GM21737 (cell line): ENCODE measurements at regions not wholly inside any gene's neighbourhood (a gene's known extent, or its start where the extent isn't known, plus 50 kb on each side); places are given as distances from the start of the nearest gene placed in this dataset.

Experiments used
- ATAC-seq: cut with Tn5 transposase; IDR thresholded peaks from one replicate; pipeline ENCODE4 v1.9.1; 2021; ENCODE audit warnings: mild to moderate bottlenecking, moderate library complexity; ENCODE audit not compliant: unreplicated experiment

DNA sequence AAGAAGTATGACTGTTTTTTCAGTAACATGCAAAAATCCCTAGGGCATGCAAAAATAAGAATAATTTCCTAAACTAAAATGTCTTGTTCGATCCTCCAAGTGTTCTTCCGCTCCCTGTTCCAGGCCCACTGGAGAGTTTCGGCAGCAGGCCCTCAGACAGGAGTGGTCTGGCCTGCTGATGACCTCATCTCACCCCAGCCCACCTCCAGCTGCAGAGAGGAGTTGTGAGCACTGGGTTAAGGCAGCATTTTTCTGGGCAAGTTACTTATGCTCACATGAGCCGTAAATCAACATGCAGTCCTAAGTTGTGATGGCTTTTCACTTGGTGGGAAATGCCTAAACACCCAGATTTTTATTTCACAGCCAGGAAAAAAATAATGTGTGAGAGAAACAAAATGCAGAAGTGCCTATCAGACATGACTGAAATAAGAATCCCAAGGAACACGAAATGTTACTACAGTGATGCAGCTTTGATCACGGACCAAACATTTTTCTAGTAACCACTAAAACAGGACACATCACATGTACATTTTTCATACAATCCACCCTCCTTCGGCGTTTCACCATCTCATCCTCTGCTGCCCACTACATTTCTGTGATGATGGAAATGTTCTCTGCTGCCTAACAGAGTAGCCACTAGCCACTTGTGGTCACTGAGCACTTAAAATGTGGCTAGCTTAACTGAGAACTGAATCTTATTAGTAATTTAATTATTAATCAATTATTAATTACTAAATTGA lies 153.3 kb upstream of the TBL1X start:
- no peak for ATAC-seq

DNA sequence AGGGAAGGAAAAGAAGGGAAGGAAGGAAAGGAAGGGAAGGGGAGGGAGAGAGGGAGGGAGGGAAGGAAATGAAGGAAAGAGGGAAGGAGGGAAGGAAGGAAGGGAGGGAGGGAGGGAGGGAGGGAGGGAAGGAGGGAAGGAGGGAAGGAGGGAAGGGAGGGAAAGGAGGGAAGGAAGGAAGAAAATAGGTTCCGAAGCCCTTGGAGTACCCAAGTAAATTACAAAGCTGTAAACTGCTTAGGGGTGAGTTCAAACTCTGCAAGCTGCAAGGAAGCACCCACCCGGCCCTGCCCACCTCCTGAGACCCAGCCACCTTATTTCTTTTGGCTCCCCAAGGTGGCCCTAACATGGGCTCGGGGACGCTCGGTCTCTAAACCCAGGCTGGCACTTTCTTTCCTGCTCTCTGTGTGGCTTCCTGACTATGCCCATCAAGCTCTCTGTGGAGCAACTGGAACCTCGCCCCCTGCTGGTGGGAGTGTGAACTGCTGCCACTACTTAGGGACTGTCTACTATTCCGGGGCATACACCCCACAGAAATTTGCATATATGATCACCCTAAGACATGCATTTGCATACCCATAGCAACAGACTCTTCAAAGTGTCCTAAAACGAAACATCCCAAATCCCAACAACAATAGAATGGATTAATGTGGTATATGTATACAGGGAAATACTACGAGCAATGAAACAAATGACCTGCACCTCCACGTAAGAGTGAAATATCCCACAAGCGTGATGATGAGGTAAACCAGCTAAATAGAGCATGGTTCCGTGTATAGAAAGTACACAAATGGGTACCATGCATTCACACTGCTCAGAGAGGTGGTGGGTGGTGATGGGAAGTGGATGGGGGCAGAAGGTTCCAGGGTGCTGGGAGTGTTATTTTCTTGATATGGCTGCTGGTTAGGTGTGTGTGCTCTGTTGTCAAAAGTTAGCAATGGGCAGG lies 151.7 kb upstream of the TBL1X start:
- ATAC-seq: no peak

DNA sequence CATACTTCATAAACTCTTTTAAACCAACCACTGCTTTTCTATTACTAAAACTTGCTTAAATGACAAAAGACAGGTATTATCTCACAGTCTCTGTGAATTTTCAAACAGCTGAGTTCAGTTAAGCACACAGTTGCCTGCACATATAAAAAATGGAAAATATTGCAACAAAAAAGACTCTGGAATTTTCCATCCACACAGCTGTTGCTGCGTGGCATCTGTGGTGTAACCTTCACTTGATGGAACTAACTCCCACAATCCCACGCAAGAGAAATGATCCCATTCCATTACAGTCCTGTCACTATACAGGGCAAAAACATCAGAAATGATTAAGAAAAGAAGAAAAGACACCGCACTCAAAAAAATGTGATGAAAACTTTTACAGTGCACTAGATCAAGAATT lies 149.8 kb upstream of the TBL1X start:
- ATAC-seq: no peak

DNA sequence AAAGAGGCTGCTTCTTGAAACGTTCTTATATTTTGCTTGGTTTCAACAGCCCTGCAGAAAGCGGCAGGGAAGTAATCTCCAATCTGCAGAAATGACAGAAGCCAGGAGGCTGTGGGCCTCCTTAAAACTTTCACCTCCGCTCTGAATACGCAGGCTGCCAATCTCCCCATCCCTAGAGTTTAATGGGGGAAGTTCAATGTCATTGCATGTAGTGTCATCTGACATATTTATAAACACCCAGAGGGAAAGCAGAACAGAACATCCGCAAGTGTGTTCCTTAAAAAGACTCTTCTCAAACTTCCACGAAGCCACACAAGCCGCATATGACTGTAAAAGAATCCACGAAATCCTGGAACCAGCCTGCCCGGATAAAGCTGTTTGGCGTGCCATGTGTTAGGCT lies 148.8 kb upstream of the TBL1X start:
- no peak for ATAC-seq

DNA sequence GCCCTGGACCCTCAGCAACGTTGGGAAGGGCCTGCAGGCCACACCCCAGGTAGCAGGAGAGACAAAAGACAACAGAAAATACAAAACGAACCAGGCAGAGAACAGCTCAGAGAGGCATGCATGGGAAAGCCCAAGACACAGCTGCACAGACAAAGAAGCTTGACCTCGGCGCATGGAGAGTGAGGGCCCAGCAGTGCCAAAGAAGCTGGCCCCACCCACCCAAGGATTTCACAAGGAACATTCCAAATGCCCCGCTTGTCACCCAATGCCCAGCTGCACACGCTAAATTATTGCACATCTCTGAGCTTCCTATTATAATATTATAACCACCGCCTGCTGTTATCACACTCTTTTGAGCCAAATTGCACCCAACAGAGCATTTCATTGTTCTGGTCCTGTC lies 147.7 kb upstream of the TBL1X start:
- ATAC-seq: no peak

DNA sequence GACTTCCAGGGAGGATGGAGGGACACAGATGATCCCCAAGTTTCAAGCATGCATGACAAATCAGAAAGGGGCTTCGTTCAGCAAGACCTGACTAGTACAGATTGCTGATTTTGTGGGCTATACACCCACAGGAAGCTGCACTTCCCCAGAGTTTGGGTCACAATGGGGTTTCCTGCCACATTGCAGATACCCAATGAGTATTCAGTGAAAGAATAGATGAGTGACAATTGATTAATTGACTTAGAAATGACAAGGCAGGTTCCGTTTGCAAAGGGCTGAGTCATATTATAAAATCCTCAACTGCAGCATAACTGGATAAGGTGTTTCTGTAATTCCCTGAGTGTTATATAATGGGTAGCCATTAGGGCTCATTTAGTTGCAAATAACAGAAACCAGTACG lies 146.6 kb upstream of the TBL1X start:
- no peak for ATAC-seq

DNA sequence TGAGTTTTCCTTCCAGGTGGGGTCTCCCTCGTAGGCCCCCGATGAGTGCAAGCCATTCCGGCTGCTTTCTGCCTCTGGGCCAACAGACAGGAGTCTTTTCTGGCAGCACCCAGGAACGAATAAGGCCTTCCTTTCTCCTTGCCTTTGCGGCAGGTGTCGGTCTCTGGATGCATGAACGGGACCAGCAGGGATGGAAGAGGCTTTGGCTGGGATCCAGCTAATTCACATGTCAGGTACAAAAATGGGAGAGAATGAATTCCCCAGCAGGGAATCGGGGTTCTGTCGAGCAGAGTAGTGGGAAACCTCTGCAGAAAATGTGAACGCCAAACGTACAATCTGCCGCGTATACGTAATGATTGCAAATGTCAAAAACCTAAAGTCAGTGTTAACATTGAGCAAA lies 146.1 kb upstream of the TBL1X start:
- ATAC-seq: no peak

DNA sequence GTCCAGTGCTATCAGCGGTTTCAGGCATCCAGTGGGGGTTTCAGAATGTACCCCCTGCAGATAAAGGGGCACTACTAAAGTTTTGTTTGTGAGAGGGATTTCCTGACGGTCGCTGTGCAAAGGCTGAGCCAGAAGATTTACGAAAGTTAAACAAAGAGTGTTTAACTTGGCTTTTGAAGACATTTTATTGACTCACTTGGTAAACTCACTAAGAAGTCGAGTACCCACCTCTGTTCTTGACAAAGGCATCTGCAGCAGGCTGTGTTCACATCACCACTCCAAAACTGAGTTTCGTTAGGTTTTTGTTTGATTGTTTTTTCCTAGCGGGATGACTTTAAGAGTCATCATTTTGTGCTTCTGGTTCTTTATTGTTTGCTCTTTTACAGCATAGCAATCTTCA lies 143.9 kb upstream of the TBL1X start:
- ATAC-seq: no peak

DNA sequence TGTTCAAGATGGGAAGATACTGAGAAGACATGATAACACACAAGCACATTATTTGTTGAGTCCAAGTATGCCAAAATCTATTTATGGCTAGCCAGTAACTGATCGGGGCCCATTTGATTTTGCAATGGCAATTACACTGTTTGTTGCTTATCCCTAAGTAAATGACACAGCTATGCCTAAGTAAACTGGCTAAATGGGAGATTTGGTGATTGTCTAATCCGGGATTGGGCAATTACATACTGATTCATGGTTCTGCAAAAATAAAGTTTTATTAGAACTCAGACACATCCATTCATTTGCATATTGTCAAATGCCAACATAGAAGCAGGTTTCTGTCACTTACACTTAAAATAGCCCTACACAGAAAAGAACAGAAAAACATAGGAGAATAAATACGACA lies 140.2 kb upstream of the TBL1X start:
- no peak for ATAC-seq

DNA sequence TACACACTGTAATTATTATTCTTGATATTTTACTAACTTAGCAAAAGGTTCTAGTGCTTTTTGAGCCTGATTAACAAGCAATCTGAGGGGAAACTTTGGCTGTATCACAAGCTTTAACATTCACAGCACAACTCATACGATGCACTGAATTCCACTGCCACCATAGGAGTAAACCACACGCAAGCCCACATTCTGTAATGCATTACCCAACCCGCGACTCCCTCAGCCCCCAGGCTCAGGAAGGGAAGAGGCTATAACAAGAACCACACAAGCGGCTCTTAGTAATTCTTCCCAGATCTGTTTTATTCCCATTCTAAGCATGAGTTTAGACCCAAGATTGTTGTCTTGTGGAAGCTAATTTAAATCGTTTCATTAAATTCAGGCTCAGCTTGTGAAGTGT lies 138.5 kb upstream of the TBL1X start:
- ATAC-seq: no peak

DNA sequence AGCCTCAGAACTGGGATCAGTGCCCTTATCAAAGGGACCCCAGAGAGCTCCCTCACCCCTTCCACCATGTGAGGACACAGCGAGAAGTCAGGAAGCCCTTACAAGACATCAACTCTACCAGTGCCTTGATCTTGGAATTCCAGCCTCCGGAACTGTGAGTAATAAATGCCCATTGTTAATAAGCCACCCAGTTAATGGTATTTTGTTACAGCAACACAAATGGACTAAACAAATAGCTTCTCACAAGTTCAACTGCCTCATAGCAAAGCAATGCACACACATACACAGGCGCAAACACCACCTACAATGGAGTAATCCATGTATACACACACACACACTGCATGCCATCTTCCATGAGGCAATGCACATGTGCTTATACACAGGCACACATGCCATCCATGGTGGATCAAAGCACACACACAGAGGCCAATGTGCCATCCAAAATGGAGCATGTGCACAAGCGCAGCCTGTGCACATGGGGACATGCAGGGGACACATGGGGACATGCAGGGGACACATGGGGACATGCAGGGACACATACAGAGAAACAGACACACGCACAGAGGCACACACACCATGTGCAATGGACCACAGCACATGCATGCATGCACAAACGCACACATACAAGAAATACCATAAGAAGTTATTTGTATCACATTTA lies 137.6 kb upstream of the TBL1X start:
- ATAC-seq: no peak

DNA sequence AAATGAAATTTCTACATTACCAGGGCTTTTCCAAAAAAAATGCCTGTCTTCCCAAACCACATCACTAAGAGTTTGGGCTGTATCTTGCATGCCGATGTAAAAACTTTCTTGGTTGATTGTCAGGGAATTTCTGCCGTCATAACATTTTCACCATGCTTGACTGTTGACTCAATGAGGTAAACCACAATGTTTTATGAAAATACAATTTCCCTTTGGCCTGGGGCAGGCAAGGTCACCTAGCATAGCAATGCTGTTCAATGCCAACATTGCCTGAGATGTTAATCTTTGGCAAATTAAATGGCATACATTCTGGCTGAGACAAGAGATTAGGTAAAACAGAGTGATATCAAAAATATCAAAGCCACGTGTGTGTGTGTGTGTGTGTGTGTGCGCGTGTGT lies 137.1 kb upstream of the TBL1X start:
- no peak for ATAC-seq

DNA sequence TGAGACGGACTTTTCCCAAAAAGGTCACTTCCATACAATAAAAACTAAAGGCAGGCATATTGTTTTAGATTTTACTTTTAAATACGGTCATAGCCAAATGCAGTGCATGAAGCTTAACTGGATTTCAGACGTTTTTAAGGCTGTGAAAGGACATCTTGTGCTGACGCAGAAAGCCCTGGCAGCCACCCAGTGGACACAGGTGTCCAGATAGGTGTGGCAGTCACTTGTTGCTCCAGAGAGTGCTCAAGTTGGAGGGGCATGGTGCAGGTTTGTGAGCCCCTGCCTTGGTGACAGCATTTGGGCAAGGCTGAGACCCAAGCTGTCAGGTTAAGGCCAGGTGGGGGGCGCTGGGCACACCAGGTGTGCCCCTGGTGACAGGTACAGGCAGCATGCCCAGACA lies 135.8 kb upstream of the TBL1X start:
- no peak for ATAC-seq

DNA sequence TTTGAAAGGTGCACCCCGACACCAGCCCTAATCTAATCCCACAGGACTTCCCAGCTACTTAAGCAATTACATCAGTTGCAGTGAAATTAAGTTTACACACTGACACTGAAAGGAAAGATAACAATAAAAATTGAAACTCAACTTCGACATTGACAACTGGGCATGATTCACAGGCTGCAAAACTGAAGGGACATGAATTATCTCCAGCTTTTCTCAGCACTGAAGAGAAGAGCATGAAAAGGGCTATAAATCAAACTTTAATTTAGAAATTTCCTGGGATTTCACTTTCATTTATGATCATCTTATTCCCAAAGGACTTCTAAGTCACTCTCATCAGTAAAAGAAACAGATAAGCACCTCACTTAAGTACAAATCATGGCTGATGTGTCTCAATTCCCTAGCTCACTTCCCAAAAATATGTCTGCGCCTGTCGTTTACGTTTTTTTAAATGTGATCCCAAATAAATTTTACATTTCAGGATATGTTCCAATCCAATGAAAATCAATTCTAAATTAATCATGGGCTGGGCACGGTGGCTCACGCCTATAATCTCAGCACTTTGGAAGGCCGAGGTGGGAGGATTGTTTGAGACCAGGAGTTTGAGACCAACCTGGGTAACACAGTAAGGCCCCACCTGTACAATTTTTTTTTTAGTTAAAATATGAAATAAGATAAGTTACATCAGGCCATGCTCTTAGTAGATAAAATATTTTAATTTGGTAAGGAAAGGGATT lies 134.4 kb upstream of the TBL1X start:
- no peak for ATAC-seq

DNA sequence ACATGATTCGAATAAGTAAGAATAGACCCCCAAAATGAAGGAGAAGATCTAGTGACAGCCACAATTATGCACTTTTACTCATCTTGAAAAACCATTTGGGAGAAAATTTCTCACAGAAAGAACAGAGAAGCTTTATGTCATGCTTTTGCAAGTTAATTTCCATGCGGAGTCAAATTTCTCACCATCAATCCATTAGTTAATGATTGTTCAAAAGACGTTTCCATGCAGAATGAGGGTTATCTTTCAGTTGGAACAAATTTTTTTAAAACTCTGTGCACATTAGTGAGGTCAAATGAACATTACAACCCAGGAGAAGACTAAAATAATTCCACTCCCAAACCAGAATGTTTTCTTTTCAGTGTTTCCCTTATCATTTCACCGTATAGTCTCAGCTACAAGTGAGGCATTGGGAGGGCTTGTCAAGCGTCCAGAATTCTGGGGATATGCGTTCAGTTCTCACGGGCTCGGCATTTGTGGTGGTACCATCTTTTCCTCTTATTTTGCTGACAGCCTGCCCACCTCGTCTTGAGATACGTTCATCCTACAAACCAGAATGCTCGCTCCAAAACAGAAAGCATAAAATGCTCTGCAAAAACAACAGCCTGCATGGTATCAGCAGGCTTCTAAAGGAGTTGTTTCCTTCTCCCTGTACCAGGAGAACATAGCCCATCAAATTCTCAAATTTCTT lies 130.8 kb upstream of the TBL1X start:
- ATAC-seq: no peak

DNA sequence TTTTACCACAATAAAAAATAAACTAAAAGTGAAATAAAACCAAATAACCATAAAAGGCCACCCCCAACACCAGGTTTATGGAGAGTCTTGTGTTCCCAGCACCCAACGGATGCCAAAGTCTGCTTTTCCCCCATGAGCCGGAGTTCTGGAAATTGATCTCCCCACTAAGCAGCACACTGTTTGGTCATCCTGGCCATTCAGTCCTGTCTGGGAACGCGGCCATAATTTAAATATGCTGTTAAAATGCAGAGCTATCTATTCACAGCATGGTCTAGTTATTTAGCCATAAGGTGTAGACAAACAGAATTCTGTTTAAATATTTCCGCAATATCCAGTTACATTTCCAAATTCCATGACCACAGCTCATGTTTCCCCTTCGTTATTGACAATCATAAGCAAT lies 129.6 kb upstream of the TBL1X start:
- ATAC-seq: no peak

DNA sequence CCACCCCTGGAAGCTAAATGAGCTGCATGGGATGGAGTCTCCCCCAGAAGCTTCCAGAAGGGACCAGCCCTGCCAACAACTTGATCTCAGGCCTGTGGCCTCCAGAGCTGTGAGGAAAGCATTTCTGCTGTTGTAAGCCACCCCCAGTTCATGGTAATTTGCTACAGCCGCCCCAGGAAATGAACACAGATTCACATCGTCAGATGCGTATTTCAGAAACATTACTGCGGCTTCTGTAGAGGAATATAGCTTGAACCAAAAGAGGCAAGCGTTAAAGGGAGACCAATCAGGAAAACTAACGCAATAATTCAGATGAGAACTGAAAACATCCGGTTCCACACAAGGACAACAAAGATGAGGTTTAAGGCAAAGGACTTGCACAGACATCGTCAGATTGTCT lies 128.4 kb upstream of the TBL1X start:
- ATAC-seq: no peak

DNA sequence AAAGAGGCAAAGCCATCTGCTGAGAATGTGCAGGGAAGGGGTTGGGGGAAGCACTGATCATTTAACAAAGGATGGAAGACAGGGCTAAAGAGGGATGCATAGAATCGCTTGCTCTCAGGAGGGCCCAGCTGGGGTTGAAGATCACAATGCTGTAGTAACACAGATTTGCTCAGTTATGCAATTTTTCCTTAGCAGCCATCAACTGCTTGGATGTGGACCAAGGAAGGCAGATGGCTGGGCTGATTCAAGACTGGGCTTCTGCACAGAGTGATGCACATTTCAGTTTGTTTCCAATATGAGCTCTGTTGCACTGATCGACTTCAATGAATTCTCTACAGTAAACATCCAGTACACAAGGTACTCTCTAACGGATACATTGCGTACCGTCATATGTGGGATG lies 127.8 kb upstream of the TBL1X start:
- ATAC-seq: no peak

DNA sequence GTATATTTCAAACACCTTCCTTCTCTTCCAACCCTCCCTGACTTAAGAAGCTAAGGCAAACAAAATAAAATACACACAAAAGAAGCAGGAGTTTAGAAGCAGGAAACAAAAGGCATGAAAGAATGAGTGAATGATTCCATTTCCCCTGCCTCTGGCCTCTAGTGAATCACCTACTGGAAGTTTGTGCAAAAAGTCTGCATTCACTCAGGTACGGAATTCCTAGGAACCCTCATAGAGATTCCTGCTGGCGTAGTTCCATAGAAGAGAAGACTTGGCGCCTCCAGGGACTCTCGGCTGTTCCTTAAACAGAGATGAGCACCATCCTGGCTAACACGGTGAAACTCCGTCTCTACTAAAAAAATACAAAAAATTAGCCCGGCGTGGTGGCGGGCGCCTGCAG lies 125.9 kb upstream of the TBL1X start:
- ATAC-seq: no peak
